ENCODE measurements at regions not wholly inside any gene's neighbourhood (a gene's known extent, or its start where the extent isn't known, plus 50 kb on each side); places are given as distances from the start of the nearest gene placed in this dataset.

DNA sequence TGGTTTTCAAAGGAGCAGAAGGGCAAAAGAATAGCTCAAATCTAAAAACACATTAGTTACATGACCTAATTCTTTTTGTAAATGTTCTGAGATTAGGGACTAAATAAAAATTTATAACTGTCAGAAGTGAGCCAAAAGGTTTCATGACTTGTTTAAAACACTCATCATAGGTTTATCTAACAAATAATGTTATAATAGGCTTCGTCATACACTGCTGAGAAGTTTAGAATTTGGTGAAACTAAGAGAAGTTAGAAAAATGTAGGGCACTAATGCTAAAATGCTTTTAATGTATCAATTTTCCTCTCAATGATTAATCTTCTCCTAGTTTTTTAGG, 468.8 kb upstream of the CDIN1 start:
- TF ChIP-seq, protein P1, sequence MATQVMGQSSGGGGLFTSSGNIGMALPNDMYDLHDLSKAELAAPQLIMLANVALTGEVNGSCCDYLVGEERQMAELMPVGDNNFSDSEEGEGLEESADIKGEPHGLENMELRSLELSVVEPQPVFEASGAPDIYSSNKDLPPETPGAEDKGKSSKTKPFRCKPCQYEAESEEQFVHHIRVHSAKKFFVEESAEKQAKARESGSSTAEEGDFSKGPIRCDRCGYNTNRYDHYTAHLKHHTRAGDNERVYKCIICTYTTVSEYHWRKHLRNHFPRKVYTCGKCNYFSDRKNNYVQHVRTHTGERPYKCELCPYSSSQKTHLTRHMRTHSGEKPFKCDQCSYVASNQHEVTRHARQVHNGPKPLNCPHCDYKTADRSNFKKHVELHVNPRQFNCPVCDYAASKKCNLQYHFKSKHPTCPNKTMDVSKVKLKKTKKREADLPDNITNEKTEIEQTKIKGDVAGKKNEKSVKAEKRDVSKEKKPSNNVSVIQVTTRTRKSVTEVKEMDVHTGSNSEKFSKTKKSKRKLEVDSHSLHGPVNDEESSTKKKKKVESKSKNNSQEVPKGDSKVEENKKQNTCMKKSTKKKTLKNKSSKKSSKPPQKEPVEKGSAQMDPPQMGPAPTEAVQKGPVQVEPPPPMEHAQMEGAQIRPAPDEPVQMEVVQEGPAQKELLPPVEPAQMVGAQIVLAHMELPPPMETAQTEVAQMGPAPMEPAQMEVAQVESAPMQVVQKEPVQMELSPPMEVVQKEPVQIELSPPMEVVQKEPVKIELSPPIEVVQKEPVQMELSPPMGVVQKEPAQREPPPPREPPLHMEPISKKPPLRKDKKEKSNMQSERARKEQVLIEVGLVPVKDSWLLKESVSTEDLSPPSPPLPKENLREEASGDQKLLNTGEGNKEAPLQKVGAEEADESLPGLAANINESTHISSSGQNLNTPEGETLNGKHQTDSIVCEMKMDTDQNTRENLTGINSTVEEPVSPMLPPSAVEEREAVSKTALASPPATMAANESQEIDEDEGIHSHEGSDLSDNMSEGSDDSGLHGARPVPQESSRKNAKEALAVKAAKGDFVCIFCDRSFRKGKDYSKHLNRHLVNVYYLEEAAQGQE (IDR thresholded peaks at IDR 0.05; ENCODE audit: insufficient read depth in 1 of 2, low read depth in 2 of 2, low read length in 2 of 2) = no peak
- TF ChIP-seq SIN3A (IDR thresholded peaks at IDR 0.05; ENCODE audit: borderline replicate concordance, insufficient read depth, low read length) (no peak), POLR2AphosphoS5 (IDR thresholded peaks at IDR 0.05; ENCODE audit: low read depth, low read length) (no peak), TAF1 (IDR thresholded peaks at IDR 0.05; ENCODE audit: borderline replicate concordance, insufficient read depth, low read length) (no peak)
